ENCODE measurements at regions not wholly inside any gene's neighbourhood (a gene's known extent, or its start where the extent isn't known, plus 50 kb on each side); places are given as distances from the start of the nearest gene placed in this dataset.

GRCh38 chr2:55107436-55107835 lies 57.2 kb upstream of the RTN4 start:
- no peak for TF ChIP-seq CTCF (tag by site-specific recombination; IDR thresholded peaks at IDR 0.05)
- TF ChIP-seq ZBTB26 (tag by site-specific recombination; optimal IDR thresholded peaks at IDR 0.05) = no peak
- no peak for TF ChIP-seq ZNF292 (tag by site-specific recombination; IDR thresholded peaks at IDR 0.05; ENCODE audit: borderline replicate concordance, low read depth)
- no peak for TF ChIP-seq MYNN (tag by site-specific recombination; IDR thresholded peaks at IDR 0.05; ENCODE audit: borderline replicate concordance)
- TF ChIP-seq ZNF274 (IDR thresholded peaks at IDR 0.05; ENCODE audit: low read length) = no peak
- TF ChIP-seq ZNF274 (tag by site-specific recombination; IDR thresholded peaks at IDR 0.05; ENCODE audit: borderline replicate concordance) = no peak
- no peak for TF ChIP-seq ZFP37 (tag by site-specific recombination; IDR thresholded peaks at IDR 0.05)
- no peak for TF ChIP-seq ZNF610 (tag by site-specific recombination; IDR thresholded peaks at IDR 0.05; ENCODE audit: borderline replicate concordance)
- no peak for TF ChIP-seq REST (tag by site-specific recombination; IDR thresholded peaks at IDR 0.05)
- no peak for TF ChIP-seq ZNF114 (tag by site-specific recombination; IDR thresholded peaks at IDR 0.05)
- no peak for TF ChIP-seq ZSCAN30 (tag by site-specific recombination; IDR thresholded peaks at IDR 0.05)
- TF ChIP-seq ZNF433 (tag by site-specific recombination; IDR thresholded peaks at IDR 0.05; ENCODE audit: low read depth) = no peak
- TF ChIP-seq HIC1 (tag by site-specific recombination; IDR thresholded peaks at IDR 0.05) = no peak

All from HEK293 (cell line).